ENCODE measurements at regions not wholly inside any gene's neighbourhood (a gene's known extent, or its start where the extent isn't known, plus 50 kb on each side); places are given as distances from the start of the nearest gene placed in this dataset.
"Not testable (repeated sequence)": the region's sequence is repeated elsewhere in the genome, so short reads cannot be mapped to it uniquely, and the experiment has no call there.

DNA sequence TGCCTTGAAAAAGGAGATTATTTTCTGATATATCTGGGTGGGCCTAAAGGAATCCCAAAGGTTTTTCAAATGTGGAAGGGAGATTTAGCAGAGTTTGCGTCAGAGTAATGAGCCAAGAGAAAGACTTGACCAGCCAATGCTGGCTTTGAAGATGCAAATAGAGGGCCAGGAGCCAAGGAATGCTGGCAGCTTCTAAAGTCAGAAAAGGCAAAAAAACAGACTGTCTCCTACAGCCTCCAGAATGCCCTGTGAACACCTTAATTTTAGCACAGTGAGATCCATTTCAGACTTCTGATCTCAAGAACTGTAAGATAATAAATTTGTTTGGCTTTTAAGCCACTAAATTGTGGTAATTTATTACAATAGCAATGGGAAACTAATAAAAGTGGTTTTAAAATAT lies 122.6 kb upstream of the FREM1 start:
- DNase-seq = no peak

DNA sequence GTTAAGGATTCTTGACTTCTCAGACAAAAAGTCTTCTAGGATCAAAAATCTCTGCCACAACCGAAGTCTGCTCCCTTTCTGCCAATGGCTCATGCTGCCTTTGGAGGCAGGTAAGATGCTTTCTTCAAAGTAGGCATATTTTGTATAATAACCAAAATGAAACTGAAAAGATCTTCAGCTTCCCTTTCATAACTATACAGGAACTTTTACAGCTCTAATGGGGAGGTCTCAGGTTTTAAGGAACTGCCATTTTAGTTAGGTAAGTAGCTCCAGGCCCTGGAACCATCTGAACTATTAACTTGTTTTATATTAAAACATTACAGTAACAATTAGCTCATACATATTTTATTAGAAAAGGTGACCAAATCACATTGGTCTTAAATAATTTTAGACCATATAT lies 110.9 kb upstream of the FREM1 start:
- no peak for DNase-seq

DNA sequence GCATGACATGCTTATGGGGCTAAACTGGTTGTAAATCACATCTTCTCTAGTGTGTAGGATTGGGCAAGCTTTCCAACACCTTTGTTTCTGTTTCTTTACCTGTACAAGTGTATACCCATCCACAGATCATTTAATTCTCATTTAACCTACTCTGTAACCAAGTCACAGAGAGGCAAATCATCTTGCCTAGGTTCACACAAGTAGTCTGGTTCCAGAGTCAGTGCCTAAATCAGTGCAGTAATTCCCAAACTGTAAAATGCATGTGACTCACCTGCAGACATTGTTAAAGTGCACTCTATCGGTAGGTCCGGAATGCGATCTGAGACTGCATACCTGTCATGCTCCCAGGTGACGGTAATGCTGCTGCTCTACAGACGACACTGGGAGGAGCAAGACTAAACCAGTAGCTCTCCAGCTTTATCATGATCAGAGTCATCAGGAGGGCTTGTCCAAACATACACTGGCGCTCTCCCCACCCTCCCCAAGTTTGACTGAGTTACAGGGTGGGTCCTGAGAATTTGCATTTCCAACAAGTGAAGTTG lies 107.9 kb upstream of the FREM1 start:
- DNase-seq = no peak

GRCh38 chr9:15010581-15010980 lies 100.4 kb upstream of the FREM1 start:
- DNase-seq = no peak

DNA sequence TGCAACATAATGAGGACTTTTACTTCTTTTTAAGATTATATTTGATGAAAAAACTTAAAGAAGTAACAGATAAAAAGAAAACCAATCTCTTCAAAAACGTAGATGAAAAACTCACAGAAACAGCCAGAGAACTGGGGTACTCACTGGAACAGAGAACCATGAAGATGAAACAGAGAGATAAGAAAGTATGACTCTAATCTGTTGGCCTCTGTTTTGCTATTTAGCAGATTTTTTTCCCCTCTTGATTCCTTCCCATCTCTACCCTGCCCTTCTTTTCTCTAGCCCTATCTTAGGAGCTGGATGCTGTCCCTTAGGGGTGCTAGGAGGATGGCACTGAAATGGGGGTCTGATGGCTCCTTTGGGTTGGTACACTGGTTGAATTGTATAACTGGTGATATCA lies 97.5 kb upstream of the FREM1 start:
- no peak for DNase-seq

GRCh38 chr9:14994738-14995137 lies 84.5 kb upstream of the FREM1 start:
- DNase-seq = no peak

DNA sequence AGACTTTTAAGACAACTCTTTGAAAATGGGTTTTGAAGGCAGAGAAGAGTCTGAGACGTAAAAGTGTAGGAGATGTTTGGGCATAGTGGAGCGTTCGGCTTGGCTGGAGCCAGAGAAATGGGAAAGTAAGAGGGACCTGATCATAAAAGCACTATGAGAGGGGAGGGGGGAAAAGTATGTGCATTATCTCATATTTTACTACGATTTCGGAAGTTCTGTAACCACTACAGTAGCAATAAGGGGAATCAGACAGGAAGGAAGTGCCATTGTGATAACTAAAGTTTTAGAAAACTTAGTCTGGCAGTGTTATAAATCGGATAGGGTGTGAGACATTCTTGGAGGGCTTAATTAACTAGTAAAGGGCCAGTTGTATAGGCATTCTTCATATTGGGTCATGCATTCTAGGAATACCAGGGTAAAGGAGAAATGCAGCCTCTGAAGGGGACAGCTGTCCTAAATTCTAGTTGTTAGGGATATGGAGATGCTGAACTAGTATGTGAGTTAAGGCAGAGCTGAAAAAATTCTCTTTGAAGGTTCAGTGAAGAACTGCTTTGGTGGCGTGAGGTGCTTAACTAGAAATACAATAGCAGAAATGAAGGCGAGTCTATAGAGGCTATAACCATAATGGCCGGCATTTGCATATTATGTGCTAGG lies 83.8 kb upstream of the FREM1 start:
- DNase-seq = no peak

- DNase-seq = peak; percentile 62 to 77
These were observed 83.0 kb upstream of the FREM1 start for GRCh38 chr9:14993061-14993800.

GRCh38 chr9:14992516-14992915 lies 82.3 kb upstream of the FREM1 start:
- no peak for DNase-seq

DNA sequence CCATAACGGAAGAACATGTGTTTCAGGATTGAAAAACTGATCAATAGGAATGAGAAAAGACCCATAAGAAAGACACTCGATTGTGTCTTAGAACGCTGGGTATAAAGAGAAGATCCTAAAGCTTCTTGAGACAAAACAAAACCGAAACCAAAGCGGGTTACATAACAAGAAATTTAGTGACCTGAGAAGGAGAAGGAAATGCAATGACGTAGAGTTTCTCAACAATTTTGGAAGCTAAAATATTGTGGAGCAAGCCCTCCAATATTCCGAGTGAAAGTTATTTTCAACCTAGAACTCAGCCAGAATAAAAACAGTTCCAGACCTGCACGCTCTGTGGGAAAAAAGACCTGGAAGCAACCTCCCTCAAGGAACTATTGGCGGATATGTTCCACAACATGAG lies 81.9 kb upstream of the FREM1 start:
- no peak for DNase-seq

- not testable (repeated sequence) for DNase-seq
These were observed 80.4 kb upstream of the FREM1 start for GRCh38 chr9:14990647-14991046.

DNA sequence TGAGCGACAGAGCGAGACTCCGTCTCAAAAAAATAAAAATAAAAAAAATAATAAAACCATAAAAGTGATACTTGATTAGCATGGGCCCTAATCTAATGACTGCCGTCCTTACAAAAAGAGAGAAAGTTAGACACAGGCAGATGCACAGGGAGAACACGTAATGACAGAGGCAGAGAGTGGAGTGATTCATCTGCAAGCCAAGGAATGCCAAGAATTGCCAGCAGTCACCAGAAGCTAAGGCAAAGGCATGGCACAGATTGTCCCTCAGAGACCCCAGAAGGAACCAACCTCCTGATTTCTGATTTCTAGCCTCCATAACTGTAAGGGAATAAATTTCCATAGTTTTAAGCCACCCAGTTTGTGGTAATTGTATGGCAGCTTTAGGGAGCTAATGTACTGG lies 79.6 kb upstream of the FREM1 start:
- DNase-seq = no peak

DNA sequence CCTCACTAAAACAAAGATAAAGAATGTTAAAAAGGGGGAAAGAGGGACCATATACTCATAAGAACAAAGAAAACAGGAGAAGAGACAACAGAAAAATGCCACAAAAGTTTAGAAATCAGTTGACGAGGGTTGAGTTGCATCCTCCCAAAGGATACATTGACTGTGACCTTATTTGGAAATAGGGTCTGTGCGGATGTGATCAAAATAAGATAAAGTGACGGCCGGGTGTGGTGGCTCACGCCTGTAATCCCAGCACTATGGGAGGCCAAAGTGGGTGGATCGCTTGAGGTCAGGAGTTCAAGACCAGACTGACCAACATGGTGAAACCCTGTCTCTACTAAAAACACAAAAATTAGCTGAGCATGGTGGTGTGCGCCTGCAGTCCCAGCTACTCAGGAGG lies 79.1 kb upstream of the FREM1 start:
- DNase-seq = not testable (repeated sequence)

- no peak for DNase-seq
These were observed 77.6 kb upstream of the FREM1 start for GRCh38 chr9:14987858-14988257.

- DNase-seq = no peak
These were observed 75.2 kb upstream of the FREM1 start for GRCh38 chr9:14985419-14985818.

DNA sequence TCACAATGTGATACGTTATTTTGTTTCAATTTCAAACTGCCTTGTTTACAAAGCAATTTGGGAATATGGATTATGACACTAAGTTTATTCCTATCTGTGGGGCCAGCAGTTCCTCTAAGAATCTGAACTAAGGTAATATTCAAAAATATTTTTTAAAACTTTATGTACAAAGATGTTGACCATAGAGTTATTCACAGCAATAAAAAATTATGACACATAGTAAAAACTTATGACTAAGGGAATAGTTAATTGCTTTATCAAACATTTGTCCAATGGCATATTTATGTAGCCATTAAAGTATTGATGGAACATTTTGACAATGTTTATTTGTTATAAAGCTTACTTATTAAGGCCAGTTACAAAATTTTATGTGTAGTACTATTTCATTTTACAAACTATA lies 73.4 kb upstream of the FREM1 start:
- no peak for DNase-seq

DNA sequence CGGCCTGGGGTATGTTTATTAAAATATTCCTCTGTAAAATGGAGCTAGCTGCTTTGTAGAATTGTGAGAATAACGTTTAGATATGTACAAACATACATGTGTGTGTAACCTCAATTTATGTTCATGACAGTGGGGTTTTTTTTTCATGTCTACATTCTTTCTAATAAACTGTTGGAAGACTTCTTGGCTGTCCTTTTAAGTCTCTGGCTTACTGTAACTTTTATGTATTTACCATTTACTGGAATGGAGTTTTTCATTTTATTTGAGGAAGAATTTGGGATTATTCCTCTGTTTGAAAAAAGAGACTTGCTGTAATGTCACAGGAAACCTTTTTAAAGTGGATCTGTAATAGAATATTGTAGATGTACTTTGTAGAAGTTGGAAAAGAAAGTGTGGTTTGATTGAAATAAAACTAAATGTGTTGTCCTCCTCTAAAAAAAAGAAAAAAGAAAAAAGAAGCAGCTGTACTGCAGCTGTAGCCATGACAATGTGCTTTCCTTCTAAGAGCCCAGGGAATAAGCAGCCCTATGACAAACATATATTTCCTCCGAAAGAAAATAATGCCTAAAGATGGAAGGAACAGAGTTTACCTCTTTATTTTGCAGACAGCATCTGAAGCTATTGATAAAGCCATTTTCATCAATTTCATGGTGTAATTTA lies 71.2 kb upstream of the FREM1 start:
- DNase-seq = no peak

DNA sequence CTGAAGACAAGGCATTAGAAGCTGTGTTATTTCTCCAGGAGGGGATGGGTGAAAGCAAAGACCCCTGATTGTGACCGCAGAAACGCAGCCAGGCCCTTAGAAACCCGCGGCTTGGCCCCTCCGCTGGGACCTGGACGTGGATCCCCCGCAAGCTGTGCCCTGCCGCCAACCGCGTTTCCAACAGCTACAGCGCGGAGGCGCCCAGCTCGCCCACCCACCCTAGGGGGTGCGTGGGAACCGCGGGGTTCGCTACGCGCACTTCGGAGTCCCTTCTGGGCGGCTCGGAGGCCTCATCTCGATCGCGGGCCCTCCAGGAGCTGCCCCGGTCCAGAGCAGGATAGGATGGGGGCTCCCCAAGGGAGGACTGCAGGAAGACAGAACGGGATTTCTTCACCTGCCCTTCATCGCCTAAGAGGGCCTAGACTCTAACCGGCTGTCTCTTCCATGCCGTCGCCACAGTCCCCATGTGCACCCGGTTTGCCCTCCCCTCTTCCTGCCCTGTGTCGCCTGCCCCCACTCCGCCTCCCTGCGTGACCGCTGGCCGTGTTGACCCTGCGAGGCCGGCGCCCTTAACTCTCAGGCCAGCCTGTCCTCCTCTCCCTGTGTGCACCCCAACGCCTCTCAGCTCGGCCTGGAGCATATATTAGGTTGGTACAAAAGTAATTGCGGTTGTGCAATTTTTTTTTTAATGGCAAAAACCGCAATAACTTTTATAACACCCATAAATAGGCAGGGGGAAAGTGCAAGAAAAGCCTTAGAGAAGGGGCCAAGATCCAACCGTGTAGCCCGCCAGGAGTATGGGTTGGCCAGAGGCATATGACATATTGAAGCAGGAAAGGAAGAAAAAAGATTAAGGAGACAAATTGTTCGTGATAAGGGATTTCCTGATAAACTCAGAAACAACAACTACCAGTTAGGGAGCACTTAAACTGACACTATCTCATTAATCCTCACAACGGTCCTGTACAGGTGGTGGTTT lies 68.1 kb upstream of the FREM1 start:
- DNase-seq = no peak

DNA sequence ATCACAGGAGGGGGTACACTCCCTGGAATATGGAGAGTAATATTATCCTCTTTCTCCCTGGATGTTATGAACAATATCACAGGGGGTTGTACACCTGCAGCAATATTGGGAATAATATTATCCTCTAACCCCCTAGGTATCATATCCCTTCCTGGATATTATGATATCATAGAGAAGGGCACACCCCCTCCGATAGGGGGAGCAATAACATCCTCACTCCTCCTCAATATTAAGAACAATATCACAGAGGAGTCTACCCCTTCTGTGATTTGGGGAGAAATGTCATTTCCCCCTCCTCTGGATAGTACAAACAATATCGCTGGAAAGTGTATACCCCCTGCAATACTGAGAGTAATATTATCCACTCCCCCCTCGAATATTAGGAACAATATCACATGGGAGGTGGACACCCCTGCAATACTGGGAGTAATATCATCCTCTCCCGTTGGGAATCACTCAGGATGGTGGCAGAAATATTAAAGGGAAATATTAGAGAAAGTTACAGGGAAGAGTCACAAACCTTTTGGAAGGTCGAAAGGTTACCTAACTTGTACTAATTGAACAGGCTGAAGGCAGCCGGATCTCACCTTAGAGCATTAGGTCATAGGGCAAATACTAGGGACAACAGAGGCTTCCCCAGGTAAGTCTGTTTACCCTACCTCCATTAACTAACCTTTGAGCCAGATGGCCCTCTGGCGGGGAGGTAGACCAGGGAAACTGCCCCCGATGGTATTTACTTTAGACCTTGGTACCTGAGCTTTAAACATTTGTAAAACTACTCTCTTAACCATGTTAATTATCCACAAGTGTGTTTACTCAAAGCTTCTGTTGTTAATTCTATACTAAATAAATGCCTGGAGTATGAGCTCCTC lies 57.5 kb upstream of the FREM1 start:
- no peak for DNase-seq

DNA sequence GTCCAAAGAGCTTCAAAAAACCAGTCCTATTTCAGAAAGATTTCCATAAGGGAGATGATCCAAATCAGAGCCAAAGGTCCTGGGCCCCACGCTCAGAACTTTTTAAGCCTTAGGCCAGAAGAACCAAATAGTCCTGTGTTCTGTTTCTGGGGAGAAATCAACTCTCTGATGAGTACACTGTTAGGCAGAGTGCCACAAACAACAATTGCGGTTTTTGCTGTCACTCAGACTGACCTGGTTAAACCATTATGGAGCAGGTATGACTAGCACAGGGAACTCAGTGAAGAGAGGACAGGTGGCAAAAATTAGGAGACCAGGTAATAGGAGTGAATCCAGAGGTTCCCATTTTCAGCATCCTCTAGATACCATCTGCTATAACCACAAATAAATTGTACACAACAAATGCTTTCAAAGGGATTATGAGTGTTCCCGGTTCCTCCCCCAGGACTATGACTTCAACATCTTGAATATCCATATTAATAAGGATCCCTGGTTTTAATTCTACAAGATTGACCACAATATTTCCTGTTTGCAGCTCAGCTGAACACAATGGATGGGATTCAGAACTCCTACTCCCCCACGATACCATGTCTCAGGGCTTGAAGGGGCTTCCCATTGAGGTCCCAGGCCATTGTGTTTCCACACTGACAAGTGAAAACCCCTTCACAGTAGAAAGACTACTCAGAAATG lies 52.1 kb upstream of the FREM1 start:
- no peak for DNase-seq

Data from stimulated activated CD4-positive, alpha-beta T cell treated with anti-CD3 and anti-CD28 coated beads, Interleukin-2, amount 100 ng/mL, for 24 hours (primary cell).